ENCODE measurements at regions not wholly inside any gene's neighbourhood (a gene's known extent, or its start where the extent isn't known, plus 50 kb on each side); places are given as distances from the start of the nearest gene placed in this dataset.

GRCh38 chr2:16137080-16137755, 196.9 kb downstream of the MYCN start:
- DNase-seq, result no peak
- Histone ChIP-seq H3K4me3 (no peak overlapping the region), H3K27ac (replicated peaks) (no peak overlapping the region), H3K4me1 (no peaks in the 10 kb centered on the region), H3K27me3 (ENCODE audit: low read depth) (no peaks in the 10 kb centered on the region), H3K36me3 (no peaks in the 10 kb centered on the region), H3K9me3 (replicated peaks) (no peaks in the 10 kb centered on the region)
- TF ChIP-seq CTCF (IDR thresholded peaks at IDR 0.05; ENCODE audit: borderline replicate concordance), result no peak
- intact Hi-C loops (cut with micrococcal nuclease), result no loop called here

DNA sequence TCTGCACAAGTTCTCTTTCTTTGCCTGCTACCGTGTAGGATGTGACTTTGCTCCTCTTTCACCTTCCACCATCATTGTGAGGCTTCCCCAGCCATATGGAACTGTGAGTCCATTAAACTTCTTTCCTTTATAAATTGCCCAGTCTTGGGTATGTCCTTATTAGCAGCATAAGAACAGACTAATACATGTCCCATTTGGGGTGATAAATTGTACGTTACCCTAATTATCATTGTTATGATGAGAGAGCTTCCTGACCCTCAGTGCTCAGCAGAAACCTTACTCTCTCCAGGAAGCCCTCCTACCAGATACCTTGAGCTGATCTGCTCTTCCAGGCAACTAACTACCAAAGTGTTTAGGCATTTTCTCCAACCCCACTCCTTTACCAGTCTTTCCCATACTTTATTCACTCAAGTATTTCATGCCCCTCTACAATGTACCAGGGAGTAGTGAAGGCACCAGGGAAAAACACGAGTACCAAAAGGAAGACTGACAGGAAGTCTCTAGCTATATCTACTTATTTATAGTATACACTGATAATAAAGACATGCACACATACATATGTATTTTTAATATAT, 196.2 kb downstream of the MYCN start:
- no peak for DNase-seq
- H3K27ac ChIP-seq (replicated peaks), result no peak overlapping the region
- TF ChIP-seq CTCF (IDR thresholded peaks at IDR 0.05; ENCODE audit: borderline replicate concordance), result no peak
- no peaks in the 10 kb centered on the region for H3K27me3 ChIP-seq (ENCODE audit: low read depth)
- no peaks in the 10 kb centered on the region for H3K4me1 ChIP-seq
- H3K9me3 ChIP-seq (replicated peaks), result no peaks in the 10 kb centered on the region
- H3K4me3 ChIP-seq, result no peak overlapping the region
- intact Hi-C loops (cut with micrococcal nuclease), result no loop called here
- no peaks in the 10 kb centered on the region for H3K36me3 ChIP-seq

DNA sequence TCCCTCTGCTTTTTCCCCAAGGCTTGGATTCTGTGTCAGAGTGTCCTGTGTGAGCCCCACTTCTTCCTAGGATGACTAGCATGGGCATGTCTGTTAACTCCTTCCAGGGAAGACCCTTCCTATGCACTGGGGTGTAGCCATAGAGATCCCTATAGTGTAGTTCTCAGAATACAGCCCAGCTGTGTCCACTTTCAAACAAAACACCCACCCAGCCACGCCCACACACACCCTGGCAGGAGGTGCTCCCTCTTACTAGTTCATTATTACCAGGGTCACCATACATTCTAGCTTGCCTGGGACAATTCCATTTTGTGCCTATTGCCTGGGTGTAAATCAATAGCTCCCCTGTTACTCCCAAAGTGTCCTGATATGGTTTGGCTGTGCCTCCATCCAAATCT, 195.6 kb downstream of the MYCN start:
- TF ChIP-seq CTCF (IDR thresholded peaks at IDR 0.05; ENCODE audit: borderline replicate concordance), result no peak
- Histone ChIP-seq H3K27me3 (ENCODE audit: low read depth) (no peaks in the 10 kb centered on the region), H3K9me3 (replicated peaks) (no peaks in the 10 kb centered on the region), H3K4me1 (no peaks in the 10 kb centered on the region), H3K36me3 (no peaks in the 10 kb centered on the region), H3K4me3 (no peak overlapping the region), H3K27ac (replicated peaks) (no peak overlapping the region)
- DNase-seq, result no peak
- intact Hi-C loops (cut with micrococcal nuclease), result no loop called here

- no peak overlapping the region for H3K27ac ChIP-seq (replicated peaks)
- H3K4me3 ChIP-seq, result no peak overlapping the region
- TF ChIP-seq CTCF (IDR thresholded peaks at IDR 0.05; ENCODE audit: borderline replicate concordance), result no peak
- intact Hi-C loops (cut with micrococcal nuclease), result no loop called here
- no peaks in the 10 kb centered on the region for H3K9me3 ChIP-seq (replicated peaks)
- H3K27me3 ChIP-seq (ENCODE audit: low read depth), result peaks cover under 1% of the 10 kb centered on the region
- no peaks in the 10 kb centered on the region for H3K4me1 ChIP-seq
- no peaks in the 10 kb centered on the region for H3K36me3 ChIP-seq
- DNase-seq, result no peak
Observed at GRCh38 chr2:16135196-16135912, 195.0 kb downstream of the MYCN start.

GRCh38 chr2:16134436-16135165, 194.3 kb downstream of the MYCN start:
- TF ChIP-seq CTCF (IDR thresholded peaks at IDR 0.05; ENCODE audit: borderline replicate concordance), result no peak
- H3K27me3 ChIP-seq (ENCODE audit: low read depth), result peaks cover 6% of the 10 kb centered on the region
- no peak overlapping the region for H3K4me3 ChIP-seq
- no peaks in the 10 kb centered on the region for H3K9me3 ChIP-seq (replicated peaks)
- H3K4me1 ChIP-seq, result no peaks in the 10 kb centered on the region
- H3K36me3 ChIP-seq, result no peaks in the 10 kb centered on the region
- intact Hi-C loops (cut with micrococcal nuclease), result no loop called here
- H3K27ac ChIP-seq (replicated peaks), result no peak overlapping the region
- no peak for DNase-seq

Measured in left ventricle myocardium inferior (tissue), 1 donor.